SU-DHL-6 (cell line): ENCODE measurements at regions not wholly inside any gene's neighbourhood (a gene's known extent, or its start where the extent isn't known, plus 50 kb on each side); places are given as distances from the start of the nearest gene placed in this dataset.

Experiments
- H2AFZ ChIP-seq: fragments of 200-600 bp; sonication (generic); 2 replicates; pipeline ENCODE4 v1.6.1; 2014; ENCODE audit warnings: low read depth, mild to moderate bottlenecking, moderate library complexity, mixed read lengths, antibody characterized with exemption, low read length; ENCODE audit not compliant: severe bottlenecking
- H3F3A ChIP-seq: fragments of 200-600 bp; shearing (Covaris generic); 2 replicates; pipeline ENCODE4 v1.6.0; 2016; ENCODE audit warnings: antibody characterized with exemption, mild to moderate bottlenecking; ENCODE audit not compliant: insufficient read depth
- H3K27ac ChIP-seq: fragments of 200-600 bp; sonication (generic); 2 replicates; pipeline ENCODE4 v1.5.1; 2016; ENCODE audit warnings: low read depth, mild to moderate bottlenecking, low read length, moderate library complexity, mixed read lengths
- H3K27me3 ChIP-seq: fragments of 200-600 bp; sonication (generic), shearing (Covaris generic); 2 replicates; pipeline ENCODE4 v1.6.0; 2014; ENCODE audit warnings: mild to moderate bottlenecking, low read length
- H3K36me3 ChIP-seq: fragments of 200-600 bp; sonication (generic); 2 replicates; pipeline ENCODE4 v1.6.1; 2014; ENCODE audit warnings: mild to moderate bottlenecking, low read length, mixed read lengths
- H3K4me2 ChIP-seq: fragments of 300-600, 200-600 bp; shearing (Covaris generic), sonication (generic); 2 replicates; pipeline ENCODE4 v1.6.0; 2014; ENCODE audit warnings: low read length, low read depth, mild to moderate bottlenecking; ENCODE audit not compliant: poor library complexity, severe bottlenecking
- H3K4me3 ChIP-seq: fragments of 200-600 bp; sonication (generic); 2 replicates; pipeline ENCODE4 v1.5.1; 2014; ENCODE audit warnings: antibody characterized with exemption, low read length, mild to moderate bottlenecking, mixed read lengths; ENCODE audit not compliant: insufficient read depth, poor library complexity, severe bottlenecking
- H3K79me2 ChIP-seq: fragments of 200-600 bp; sonication (generic); 2 replicates; pipeline ENCODE4 v1.6.1; 2014; ENCODE audit warnings: mild to moderate bottlenecking, low read length, moderate library complexity; ENCODE audit not compliant: insufficient read depth
- H3K9ac ChIP-seq: fragments of 200-600 bp; sonication (generic); 2 replicates; pipeline ENCODE4 v1.7.0; 2014; ENCODE audit warnings: mild to moderate bottlenecking, low read length
- H3K9me2 ChIP-seq: fragments of 200-600 bp; sonication (generic); replicated peaks from 2 replicates; pipeline ENCODE4 v1.6.1; 2014; ENCODE audit warnings: low read length; ENCODE audit not compliant: insufficient read depth
- H3K9me3 ChIP-seq: fragments of 200-600 bp; sonication (generic); 2 replicates; pipeline ENCODE4 v1.6.1; 2014; ENCODE audit warnings: low read length, mixed read lengths; ENCODE audit not compliant: insufficient read depth
- H4K20me1 ChIP-seq: fragments of 200-600 bp; sonication (generic); 2 replicates; pipeline ENCODE4 v1.6.1; 2014; ENCODE audit warnings: low read depth, mild to moderate bottlenecking, antibody characterized with exemption, low read length, moderate library complexity, mixed read lengths
- CTCF ChIP-seq: fragments of 200-600 bp; sonication (generic); IDR thresholded peaks from one replicate; pipeline ENCODE4 v1.5.1; 2017; ENCODE audit warnings: antibody characterized with exemption, mild to moderate bottlenecking, low read length, moderate library complexity; ENCODE audit not compliant: insufficient read depth, poor library complexity, severe bottlenecking
- EZH2phosphoT487 ChIP-seq: fragments of 200-600 bp; sonication (generic), shearing (Covaris generic); conservative IDR thresholded peaks from 2 replicates; pipeline ENCODE4 v1.6.1; 2018; ENCODE audit warnings: mild to moderate bottlenecking, antibody characterized with exemption, low read length, moderate library complexity, mixed read lengths

GRCh38 chr5:126234563-126235195 lies 188.5 kb upstream of the GRAMD2B start:
- Histone ChIP-seq H3K27ac (no peak overlapping the region), H2AFZ (no peak overlapping the region), H3F3A (no peaks in the 10 kb centered on the region), H3K27me3 (no peaks in the 10 kb centered on the region), H3K9me2 (no peaks in the 10 kb centered on the region), H3K9me3 (no peaks in the 10 kb centered on the region), H3K4me3 (no peak overlapping the region), H3K36me3 (no peaks in the 10 kb centered on the region), H3K4me2 (no peak overlapping the region), H3K9ac (no peak overlapping the region), H4K20me1 (no peaks in the 10 kb centered on the region), H3K79me2 (no peaks in the 10 kb centered on the region)
- TF ChIP-seq EZH2phosphoT487 (no peak), CTCF (peak; percentile 53)

- TF ChIP-seq CTCF, result no peak
- TF ChIP-seq EZH2phosphoT487, result no peak
- Histone ChIP-seq H3K27me3 (no peaks in the 10 kb centered on the region), H3K9me2 (no peaks in the 10 kb centered on the region), H3K27ac (no peak overlapping the region), H3K79me2 (no peaks in the 10 kb centered on the region), H3F3A (no peaks in the 10 kb centered on the region), H3K9ac (no peak overlapping the region), H3K4me2 (no peak overlapping the region), H3K9me3 (no peaks in the 10 kb centered on the region), H3K4me3 (no peak overlapping the region), H2AFZ (no peak overlapping the region), H3K36me3 (no peaks in the 10 kb centered on the region), H4K20me1 (no peaks in the 10 kb centered on the region)
These were observed 187.6 kb upstream of the GRAMD2B start for GRCh38 chr5:126235628-126236027.

GRCh38 chr5:126236994-126237393 lies 186.2 kb upstream of the GRAMD2B start:
- H3K4me3 ChIP-seq, result no peak overlapping the region
- no peaks in the 10 kb centered on the region for H3K79me2 ChIP-seq

More at GRCh38 chr5:126236994-126237393, 186.2 kb upstream of the GRAMD2B start:
- Histone ChIP-seq H3K4me2 (no peak overlapping the region), H3K9ac (no peak overlapping the region), H3F3A (no peaks in the 10 kb centered on the region), H3K9me3 (no peaks in the 10 kb centered on the region), H3K27ac (no peak overlapping the region), H3K36me3 (no peaks in the 10 kb centered on the region), H3K9me2 (no peaks in the 10 kb centered on the region), H2AFZ (no peak overlapping the region), H3K27me3 (no peaks in the 10 kb centered on the region), H4K20me1 (no peaks in the 10 kb centered on the region)
- TF ChIP-seq EZH2phosphoT487 (no peak), CTCF (no peak)
